Mesodermal cell (in vitro differentiated cells): ENCODE measurements at regions not wholly inside any gene's neighbourhood (a gene's known extent, or its start where the extent isn't known, plus 50 kb on each side); places are given as distances from the start of the nearest gene placed in this dataset.

Experiments
- H3K27ac ChIP-seq: 2 replicates; pipeline ENCODE4 v1.7.0; 2013; ENCODE audit warnings: mild to moderate bottlenecking, low read depth, low read length, moderate library complexity; ENCODE audit not compliant: severe bottlenecking
- H3K36me3 ChIP-seq: 2 replicates; pipeline ENCODE4 v1.7.1; 2013; ENCODE audit warnings: mild to moderate bottlenecking, low read length, moderate library complexity; ENCODE audit not compliant: control insufficient read depth, insufficient read depth
- H3K4me1 ChIP-seq: one replicate; pipeline ENCODE4 v1.7.1; 2013; ENCODE audit warnings: mild to moderate bottlenecking, low read length; ENCODE audit not compliant: insufficient read depth, control insufficient read depth, poor library complexity, severe bottlenecking
- H3K4me3 ChIP-seq: 2 replicates; pipeline ENCODE4 v1.7.0; 2013; ENCODE audit warnings: low read length, control low read depth, mild to moderate bottlenecking; ENCODE audit not compliant: insufficient read depth, poor library complexity, severe bottlenecking; ENCODE audit errors: extremely low read depth
- H3K9me3 ChIP-seq: 2 replicates; pipeline ENCODE4 v1.7.1; 2013; ENCODE audit warnings: mild to moderate bottlenecking, low read length, moderate library complexity; ENCODE audit not compliant: control insufficient read depth
- WGBS, 2 experiments: methylation state at CpG; one replicate each; pipeline ENCODE4 v1.1.5; 2013; ENCODE audit warnings: missing lambda C conversion rate in 2 of 2; ENCODE audit not compliant: insufficient coverage in 2 of 2; 5-methylcytosine and 5-hydroxymethylcytosine counted together

DNA sequence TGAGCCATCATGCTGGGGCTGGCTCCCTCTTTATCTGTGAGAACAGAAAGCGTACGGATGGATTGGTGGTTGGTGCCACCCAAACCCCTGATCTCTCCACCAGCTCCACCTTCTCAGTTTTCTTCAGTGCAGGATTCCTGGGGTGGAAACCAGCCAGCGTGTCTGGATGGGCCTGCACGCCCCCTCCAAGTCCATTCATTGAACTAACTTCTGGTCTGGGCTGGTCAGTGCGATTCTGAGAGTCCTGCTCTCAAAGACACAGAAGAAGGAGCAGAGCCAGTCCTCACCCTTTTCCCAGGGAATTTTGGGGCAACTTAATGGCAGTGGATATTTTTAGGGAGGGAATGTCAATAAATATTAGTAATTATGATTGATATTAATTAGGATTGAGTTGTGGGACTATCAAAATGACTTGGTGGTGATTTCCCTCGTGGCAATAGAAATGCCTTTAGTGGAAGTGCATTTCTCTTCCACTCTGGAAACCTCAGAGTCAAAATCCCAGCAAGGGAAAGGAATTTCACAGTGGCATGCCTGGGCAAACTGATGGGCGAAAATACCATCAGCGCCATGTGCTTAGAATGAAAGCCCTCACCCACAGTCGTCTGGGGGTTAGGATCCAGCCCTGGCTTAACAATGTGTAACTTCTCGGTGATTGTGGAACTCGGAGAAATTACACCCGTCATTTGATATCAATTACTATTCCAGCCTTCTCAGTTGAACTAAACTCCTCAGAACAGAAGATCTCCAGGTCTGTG is 69.3 kb upstream of the EEPD1 start:
- 94 to 96% methylated on average over 8 to 9 of the region's 12 CpGs for WGBS, 2 experiments
- Histone ChIP-seq H3K9me3 (no peaks in the 10 kb centered on the region), H3K27ac (no peak overlapping the region), H3K36me3 (no peaks in the 10 kb centered on the region), H3K4me3 (no peak overlapping the region), H3K4me1 (no peaks in the 10 kb centered on the region)

- H3K4me3 ChIP-seq, result no peak overlapping the region
- WGBS, 2 experiments, result 74 to 75% methylated on average over 20 to 26 of the region's 26 CpGs
- H3K9me3 ChIP-seq, result peaks cover 7% of the 10 kb centered on the region
- H3K36me3 ChIP-seq, result no peaks in the 10 kb centered on the region
- H3K4me1 ChIP-seq, result no peaks in the 10 kb centered on the region
- no peak overlapping the region for H3K27ac ChIP-seq
These were observed 68.5 kb upstream of the EEPD1 start for GRCh38 chr7:36084485-36085091.

GRCh38 chr7:36085096-36085495 is 68.0 kb upstream of the EEPD1 start:
- no peaks in the 10 kb centered on the region for H3K36me3 ChIP-seq
- H3K4me3 ChIP-seq, result no peak overlapping the region
- H3K27ac ChIP-seq, result no peak overlapping the region
- 95 to 96% methylated on average over 15 of the region's 16 CpGs for WGBS, 2 experiments
- no peaks in the 10 kb centered on the region for H3K4me1 ChIP-seq
- peaks cover 8% of the 10 kb centered on the region for H3K9me3 ChIP-seq

DNA sequence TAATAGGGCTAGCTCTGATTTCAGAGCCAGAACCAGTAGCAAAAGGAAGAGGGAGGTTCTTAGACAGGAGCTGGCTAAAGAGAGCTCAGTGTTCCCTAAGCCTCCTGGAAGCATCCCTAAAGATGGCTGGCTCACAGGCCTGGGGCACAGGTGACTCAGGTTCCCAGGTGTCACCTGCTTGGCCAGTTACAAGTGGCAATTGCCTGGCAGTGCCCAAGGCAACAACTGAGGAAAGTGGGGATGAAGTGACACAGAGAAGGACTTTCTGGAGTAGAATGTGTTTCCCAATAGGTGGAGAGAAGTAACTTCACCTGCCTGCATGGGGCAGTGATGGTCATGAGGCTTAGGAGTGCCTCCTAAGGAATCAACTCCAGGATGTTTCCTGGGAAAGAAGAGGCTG is 66.5 kb upstream of the EEPD1 start:
- peaks cover 8% of the 10 kb centered on the region for H3K9me3 ChIP-seq
- no peaks in the 10 kb centered on the region for H3K36me3 ChIP-seq
- H3K4me3 ChIP-seq, result no peak overlapping the region
- H3K27ac ChIP-seq, result no peak overlapping the region
- H3K4me1 ChIP-seq, result no peaks in the 10 kb centered on the region

DNA sequence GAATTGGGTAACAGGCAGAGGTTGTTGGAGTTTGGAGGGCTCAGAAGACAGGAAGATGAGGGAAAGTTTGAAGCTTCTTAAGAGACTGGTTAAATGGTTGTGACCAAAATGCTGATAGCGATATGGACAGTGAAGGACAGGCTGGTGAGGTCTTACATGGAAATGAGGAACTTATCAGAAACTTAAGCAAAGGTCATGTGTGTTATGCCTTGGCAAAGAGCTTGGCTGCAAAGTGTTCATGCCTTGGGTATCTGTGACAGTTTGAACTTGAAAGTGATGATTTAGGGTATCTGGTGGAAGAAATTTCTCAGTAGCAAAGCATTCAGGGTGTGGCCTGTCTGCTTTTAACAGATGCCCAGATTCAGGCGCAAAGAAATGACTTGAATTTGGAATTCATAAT is 64.5 kb upstream of the EEPD1 start:
- H3K4me1 ChIP-seq, result no peaks in the 10 kb centered on the region
- H3K36me3 ChIP-seq, result no peaks in the 10 kb centered on the region
- H3K9me3 ChIP-seq, result peaks cover 8% of the 10 kb centered on the region
- no peak overlapping the region for H3K27ac ChIP-seq
- H3K4me3 ChIP-seq, result no peak overlapping the region
- 95 to 100% methylated on average over 2 of the region's 2 CpGs for WGBS, 2 experiments

DNA sequence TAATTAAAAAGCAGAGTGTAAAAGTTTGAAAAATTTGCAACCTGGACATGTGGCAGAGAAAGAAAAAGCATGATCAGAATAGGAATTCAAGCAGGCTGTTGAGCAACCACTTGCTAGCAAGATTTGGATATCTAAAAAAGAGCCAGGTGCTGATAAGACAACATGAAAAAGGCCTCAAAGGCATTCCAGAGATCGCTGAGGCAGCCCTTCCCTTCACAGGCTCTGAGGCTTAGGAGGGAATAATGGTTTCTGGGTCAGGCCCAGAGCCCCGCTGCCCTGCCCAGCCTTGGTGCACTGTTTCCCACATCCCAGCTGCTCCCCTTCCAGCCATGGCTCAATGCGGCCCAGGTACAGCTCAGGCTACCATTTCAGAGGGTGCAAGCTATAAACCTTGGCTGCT is 64.1 kb upstream of the EEPD1 start:
- Histone ChIP-seq H3K27ac (no peak overlapping the region), H3K4me1 (no peaks in the 10 kb centered on the region), H3K4me3 (no peak overlapping the region), H3K9me3 (peaks cover 8% of the 10 kb centered on the region), H3K36me3 (no peaks in the 10 kb centered on the region)
- 83 to 85% methylated on average over 3 of the region's 3 CpGs for WGBS, 2 experiments

DNA sequence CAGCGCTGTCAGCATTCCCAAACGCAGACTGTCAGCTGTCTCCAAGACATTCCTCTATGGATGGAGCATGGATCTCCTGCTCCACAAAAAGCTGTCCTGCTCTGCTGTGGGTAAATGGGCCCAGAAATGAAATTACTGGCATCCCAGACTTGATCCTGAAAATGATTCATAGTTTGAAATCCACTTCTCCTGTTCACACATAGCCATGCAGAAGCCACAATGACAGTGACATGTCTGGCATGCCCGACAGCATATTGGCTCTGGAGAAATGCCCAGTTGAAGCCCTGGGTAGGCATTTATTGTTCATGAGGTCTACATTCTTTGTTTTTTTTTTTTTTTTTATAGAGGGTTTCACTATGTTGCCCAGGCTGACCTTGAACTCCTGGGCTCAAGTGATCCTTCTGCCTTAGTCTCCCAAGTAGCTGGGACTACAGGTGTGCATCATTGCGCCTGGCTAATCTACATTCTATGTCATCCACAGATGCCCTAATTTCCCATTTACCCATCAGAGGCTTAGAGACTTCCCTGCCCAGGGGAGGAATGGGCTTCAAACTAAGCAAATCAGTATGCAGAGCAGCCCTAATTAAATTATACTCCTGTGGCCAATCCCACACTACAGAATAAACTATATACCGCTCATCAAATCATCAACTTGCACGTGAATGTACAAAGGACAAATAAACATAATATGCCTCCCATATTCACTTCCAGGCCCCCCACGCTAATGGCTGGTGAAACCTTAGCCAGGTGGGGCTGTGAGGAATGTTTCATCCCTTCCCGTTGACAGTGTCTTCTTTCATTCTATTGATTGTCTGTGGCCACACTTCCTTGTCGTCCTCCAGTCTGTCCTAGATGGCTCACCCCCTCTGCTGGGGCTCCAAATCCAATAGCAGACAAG is 61.8 kb upstream of the EEPD1 start:
- no peaks in the 10 kb centered on the region for H3K36me3 ChIP-seq
- no peak overlapping the region for H3K4me3 ChIP-seq
- H3K9me3 ChIP-seq, result peaks cover 8% of the 10 kb centered on the region
- no peaks in the 10 kb centered on the region for H3K4me1 ChIP-seq
- no peak overlapping the region for H3K27ac ChIP-seq
- 91 to 92% methylated on average over 5 to 6 of the region's 9 CpGs for WGBS, 2 experiments

DNA sequence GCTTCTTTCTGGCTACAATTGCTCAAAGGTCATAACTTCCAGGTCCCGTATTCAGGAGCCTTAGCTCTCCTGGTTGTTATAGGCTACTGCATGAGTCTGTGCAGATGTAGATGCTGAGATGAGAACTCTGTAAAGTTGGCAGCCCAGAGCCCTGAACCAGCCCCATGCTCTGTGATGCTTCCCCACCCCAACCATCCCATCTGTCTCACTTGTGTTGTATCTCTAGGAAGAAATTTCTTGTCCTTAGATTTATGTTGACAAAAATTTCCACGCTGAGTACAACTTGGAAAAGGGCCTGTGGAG is 61.2 kb upstream of the EEPD1 start:
- peaks cover 8% of the 10 kb centered on the region for H3K9me3 ChIP-seq
- H3K36me3 ChIP-seq, result no peaks in the 10 kb centered on the region
- H3K4me3 ChIP-seq, result no peak overlapping the region
- no peaks in the 10 kb centered on the region for H3K4me1 ChIP-seq
- WGBS, 2 experiments, result 100% methylated on average over 1 of the region's 2 CpGs; no CpG with 5 or more reads in 1 of the 2 experiments
- H3K27ac ChIP-seq, result no peak overlapping the region

GRCh38 chr7:36092221-36092771 is 60.8 kb upstream of the EEPD1 start:
- H3K36me3 ChIP-seq, result no peaks in the 10 kb centered on the region
- WGBS, 2 experiments, result 94% methylated on average over 6 to 8 of the region's 11 CpGs
- H3K9me3 ChIP-seq, result peaks cover 8% of the 10 kb centered on the region
- no peaks in the 10 kb centered on the region for H3K4me1 ChIP-seq
- no peak overlapping the region for H3K4me3 ChIP-seq
- H3K27ac ChIP-seq, result no peak overlapping the region

- no peak overlapping the region for H3K4me3 ChIP-seq
These were observed 56.5 kb upstream of the EEPD1 start for GRCh38 chr7:36096460-36097095.

More at GRCh38 chr7:36096460-36097095, 56.5 kb upstream of the EEPD1 start:
- WGBS, 2 experiments, result 83 to 90% methylated on average over 6 of the region's 6 CpGs
- H3K9me3 ChIP-seq, result no peaks in the 10 kb centered on the region
- H3K27ac ChIP-seq, result no peak overlapping the region
- no peaks in the 10 kb centered on the region for H3K4me1 ChIP-seq
- no peaks in the 10 kb centered on the region for H3K36me3 ChIP-seq
